ENCODE measurements at regions not wholly inside any gene's neighbourhood (a gene's known extent, or its start where the extent isn't known, plus 50 kb on each side); places are given as distances from the start of the nearest gene placed in this dataset.

DNA sequence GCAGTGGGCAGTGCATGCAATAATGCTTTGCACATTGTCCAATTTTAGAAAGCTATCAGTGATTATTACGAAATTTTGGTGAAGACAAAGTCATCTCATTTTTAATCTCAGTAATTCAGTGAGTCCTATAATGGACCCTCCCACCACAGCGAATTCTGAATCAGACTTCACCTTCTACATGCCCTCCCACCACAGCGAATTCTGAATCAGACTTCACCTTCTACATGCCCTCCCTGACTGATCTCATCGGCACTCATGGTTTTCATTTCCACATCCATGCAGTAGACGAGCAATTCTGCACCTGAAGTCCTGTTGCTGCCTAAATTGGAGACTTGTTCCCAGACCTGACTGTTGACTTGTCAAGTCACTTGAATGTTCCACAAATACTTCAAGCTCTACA is 522.3 kb downstream of the EIPR1 start:
- no peak overlapping the region for H2AFZ ChIP-seq (ENCODE audit: control insufficient read depth, low read depth, low read length)
- H3K9me3 ChIP-seq (replicated peaks; ENCODE audit: control insufficient read depth, insufficient read depth, low read length) = no peaks in the 10 kb centered on the region
- no peak for FAIRE-seq
- ChIA-PET CTCF (no interaction called here), POLR2A (no interaction called here), SMC1A (ENCODE audit: uncharacterized antibody, unreplicated experiment) (interaction anchor here (0.6 kb wide), 1 partner anchor 23 kb away, joined by 3 read pairs; no protein-coding TSS in a partner anchor), RAD21 (ENCODE audit: unreplicated experiment) (no interaction called here)
- ATAC-seq = no peak
- no peak overlapping the region for H3K27ac ChIP-seq (ENCODE audit: control insufficient read depth, insufficient read depth)
- in situ Hi-C loops (cut with MboI) (no loop called here), intact Hi-C loops (cut with micrococcal nuclease; ENCODE audit: unreplicated experiment) (no loop called here)
- H3K4me2 ChIP-seq (ENCODE audit: control insufficient read depth, insufficient read depth) = no peak overlapping the region
- TF ChIP-seq SREBF2 (IDR thresholded peaks at IDR 0.05; ENCODE audit: low read length) = no peak
- TF ChIP-seq STAT1 (conservative IDR thresholded peaks at IDR 0.05) = no peak
- TF ChIP-seq HDAC2 (IDR thresholded peaks at IDR 0.05) = no peak
- DNase-seq (ENCODE audit: low read depth, low spot score) = no peak
- no peaks in the 10 kb centered on the region for H4K20me1 ChIP-seq (ENCODE audit: control insufficient read depth, insufficient read depth)
- H3K9ac ChIP-seq (ENCODE audit: control insufficient read depth, insufficient read depth, low read length) = no peak overlapping the region
- no peaks in the 10 kb centered on the region for H3K4me1 ChIP-seq (ENCODE audit: control insufficient read depth, insufficient read depth, low read length)
- BruUV-seq (replicated peaks) = no TSS peak
- no peaks in the 10 kb centered on the region for H3K36me3 ChIP-seq (ENCODE audit: control insufficient read depth in 2 of 2, insufficient read depth in 2 of 2, low read length in 1 of 2)
- H3K4me3 ChIP-seq = no peak overlapping the region
- no peaks in the 10 kb centered on the region for H3K79me2 ChIP-seq (ENCODE audit: control insufficient read depth, insufficient read depth, low read length)
- 5% methylated on average over 5 of the region's 5 CpGs for WGBS (ENCODE audit: insufficient coverage, insufficient replicate concordance, low lambda C conversion rate, missing lambda C conversion rate)
- no peaks in the 10 kb centered on the region for H3K27me3 ChIP-seq (replicated peaks in 1 of 2; ENCODE audit: control insufficient read depth in 2 of 2, insufficient read depth in 2 of 2, low read length in 1 of 2)

GRCh38 chr2:2853346-2853745 is 522.3 kb upstream of the MYT1L start:
- no peaks in the 10 kb centered on the region for H3K36me3 ChIP-seq (ENCODE audit: control insufficient read depth in 2 of 2, insufficient read depth in 2 of 2, low read length in 1 of 2)
- H3K27me3 ChIP-seq (replicated peaks in 1 of 2; ENCODE audit: control insufficient read depth in 2 of 2, insufficient read depth in 2 of 2, low read length in 1 of 2) = no peaks in the 10 kb centered on the region
- no peak overlapping the region for H3K4me2 ChIP-seq (ENCODE audit: control insufficient read depth, insufficient read depth)
- 47% methylated on average over 2 of the region's 2 CpGs for WGBS (ENCODE audit: insufficient coverage, insufficient replicate concordance, low lambda C conversion rate, missing lambda C conversion rate)
- DNase-seq (ENCODE audit: low read depth, low spot score) = no peak
- POLR2A ChIA-PET = no interaction called here
- H3K9me3 ChIP-seq (replicated peaks; ENCODE audit: control insufficient read depth, insufficient read depth, low read length) = no peaks in the 10 kb centered on the region
- H3K79me2 ChIP-seq (ENCODE audit: control insufficient read depth, insufficient read depth, low read length) = no peaks in the 10 kb centered on the region
- no peaks in the 10 kb centered on the region for H3K4me1 ChIP-seq (ENCODE audit: control insufficient read depth, insufficient read depth, low read length)
- RAD21 ChIA-PET (ENCODE audit: unreplicated experiment) = no interaction called here
- H3K9ac ChIP-seq (ENCODE audit: control insufficient read depth, insufficient read depth, low read length) = no peak overlapping the region
- no peak for ATAC-seq
- TF ChIP-seq PBX3 (IDR thresholded peaks at IDR 0.05; ENCODE audit: insufficient replicate concordance, low read depth, low read length) = no peak
- no peak for TF ChIP-seq NR2C2 (IDR thresholded peaks at IDR 0.05; ENCODE audit: borderline replicate concordance, control insufficient read depth, insufficient read length, low read depth)
- no peak for TF ChIP-seq ASH2L (IDR thresholded peaks at IDR 0.05; ENCODE audit: borderline replicate concordance, low read depth)
- TF ChIP-seq MYB (IDR thresholded peaks at IDR 0.05; ENCODE audit: borderline replicate concordance, low read depth, low read length) = no peak
- no peak for TF ChIP-seq JUNB (IDR thresholded peaks at IDR 0.05)
- TF ChIP-seq NRF1 (conservative IDR thresholded peaks at IDR 0.05; ENCODE audit: low read depth, low read length) = no peak
- no peak for TF ChIP-seq SUZ12 (IDR thresholded peaks at IDR 0.05; ENCODE audit: unreplicated experiment)
- TF ChIP-seq RAD51 (IDR thresholded peaks at IDR 0.05) = no peak
- TF ChIP-seq HDGF (IDR thresholded peaks at IDR 0.05) = no peak
- TF ChIP-seq ZNF207 (IDR thresholded peaks at IDR 0.05; ENCODE audit: borderline replicate concordance) = no peak
- no peak for TF ChIP-seq SUPT20H (IDR thresholded peaks at IDR 0.05; ENCODE audit: borderline replicate concordance, control insufficient read depth, low read depth, low read length)
- TF ChIP-seq EP300 (IDR thresholded peaks at IDR 0.05; ENCODE audit: borderline replicate concordance in 1 of 2, control insufficient read depth in 1 of 2, low read depth in 2 of 2, low read length in 2 of 2) = no peak
- no peak for TF ChIP-seq CBX5 (IDR thresholded peaks at IDR 0.05; ENCODE audit: low read depth)
- no peak for TF ChIP-seq DPF2 (IDR thresholded peaks at IDR 0.05)
- TF ChIP-seq MAX (IDR thresholded peaks at IDR 0.05; ENCODE audit: low read depth, low read length) = no peak
- no peak for TF ChIP-seq BMI1 (IDR thresholded peaks at IDR 0.05; ENCODE audit: borderline replicate concordance)
- in situ Hi-C loops (cut with MboI) = no loop called here
- no peak overlapping the region for H2AFZ ChIP-seq (ENCODE audit: control insufficient read depth, low read depth, low read length)
- CTCF ChIA-PET = interaction anchor here (1.2 kb wide), 1 partner anchor 9 kb away, joined by 3 read pairs; no protein-coding TSS in a partner anchor
- FAIRE-seq = no peak
- no peak overlapping the region for H3K4me3 ChIP-seq
- no TSS peak for BruUV-seq (replicated peaks)
- SMC1A ChIA-PET (ENCODE audit: uncharacterized antibody, unreplicated experiment) = interaction anchor here (1.3 kb wide), 1 partner anchor 10 kb away, joined by 3 read pairs; no protein-coding TSS in a partner anchor
- H3K27ac ChIP-seq (ENCODE audit: control insufficient read depth, insufficient read depth) = no peak overlapping the region
- H4K20me1 ChIP-seq (ENCODE audit: control insufficient read depth, insufficient read depth) = no peaks in the 10 kb centered on the region
- intact Hi-C loops (cut with micrococcal nuclease; ENCODE audit: unreplicated experiment) = no loop called here

Measured in GM12878 (cell line).